Heart right ventricle (tissue), 16 donors: ENCODE measurements at regions not wholly inside any gene's neighbourhood (a gene's known extent, or its start where the extent isn't known, plus 50 kb on each side); places are given as distances from the start of the nearest gene placed in this dataset.
"Not testable (repeated sequence)": the region's sequence is repeated elsewhere in the genome, so short reads cannot be mapped to it uniquely, and the experiment has no call there.

ENCODE experiments used
- ATAC-seq, 8 donors: fragments of 200-7000 bp; cut with Tn5 transposase; one replicate each; pipeline ENCODE4 v1.9.1; 2020; ENCODE audit warnings: mild to moderate bottlenecking in 8 of 8, moderate library complexity in 8 of 8, moderate number of reproducible peaks in 1 of 8
- DNase-seq, 2 donors: peaks; one replicate each; pipeline ENCODE4 v3.0.0-alpha.2; 2020
- H3K27ac ChIP-seq, 10 donors: fragments of 200-600 bp; sonication (generic) in 2 of 10; one replicate each; pipeline versions ENCODE4 v1.5.0 to v1.8.0; 2020 to 2022; ENCODE audit warnings: mild to moderate bottlenecking in 3 of 10
- H3K27me3 ChIP-seq, 7 donors: fragments of 200-600 bp; one replicate each; pipeline ENCODE4 v1.8.0; 2021 to 2022; ENCODE audit warnings: mild to moderate bottlenecking in 2 of 7
- H3K36me3 ChIP-seq, 9 donors: fragments of 200-600 bp; sonication (generic) in 1 of 9; one replicate each; pipeline versions ENCODE4 v1.5.0 to v1.8.0; 2020 to 2022; ENCODE audit warnings: mild to moderate bottlenecking in 2 of 9
- H3K4me1 ChIP-seq, 9 donors: fragments of 200-600 bp; sonication (generic) in 1 of 9; one replicate each; pipeline versions ENCODE4 v1.5.0 to v1.8.0; 2020 to 2022; ENCODE audit warnings: mild to moderate bottlenecking in 4 of 9
- H3K4me3 ChIP-seq, 10 donors: fragments of 200-600 bp; sonication (generic) in 2 of 10; one replicate each; pipeline versions ENCODE4 v1.5.0 to v1.8.0; 2020 to 2022; ENCODE audit warnings: mild to moderate bottlenecking in 7 of 10, moderate library complexity in 2 of 10
- H3K9me3 ChIP-seq, 11 donors: fragments of 200-600 bp in 10 of 11; sonication (generic) in 2 of 11; one replicate each; pipeline versions ENCODE4 v1.5.0 to v1.8.0; 2013 to 2022; ENCODE audit warnings: mild to moderate bottlenecking in 2 of 11, control low read depth in 1 of 11, moderate library complexity in 1 of 11
- CTCF ChIP-seq, 9 donors: fragments of 200-600 bp; sonication (generic) in 2 of 9; IDR thresholded peaks; one replicate each; pipeline versions ENCODE4 v1.5.0 to v1.8.0; 2021 to 2022; ENCODE audit warnings: antibody characterized with exemption in 9 of 9, mild to moderate bottlenecking in 5 of 9, moderate library complexity in 1 of 9
- WGBS, 2 donors: extraction: QIAGEN DNeasy Blood & Tissue Kit; methylation state at CpG; one replicate each; pipeline ENCODE4 v1.1.7; 2013; ENCODE audit warnings: inconsistent platforms in 1 of 2; 5-methylcytosine and 5-hydroxymethylcytosine counted together
- intact Hi-C, 10 donors: fragments of 100-400 bp; cut with DNase I; formaldehyde crosslinking; loops; one replicate each; pipeline versions ENCODE4 v1.11.1 to v1.14.2; 2022
- donor health status: Arrhythmogenic right ventricular cardiomyopathy.
- donor health status: ischemic (EF 13 %, LVEDD 7.1; RV severe dilation, severe dysfunction).
- donor health status: healthy with polysubstance abuse.
- donor health status: DM: no; HTN: yes; CAD: no.
- donor health status: DM: no; HTN: no; CAD: no.
- donor health status: ischemic (EF 25% LVEDD 6.9; RV normal size, moderate dysfunction).
- donor health status: ischemic (EF 25% LVEDD 5.7; RV mildly dilated, moderate dysfunction).
- donor health status: healthy.
- donor health status: DM: yes; HTN: yes; CAD: no.
- donor health status: Ischemic cardiomyopathy.
- donor health status: ischemic (EF 35%, LVEDD 5.7; RV mildly dilated, moderate dysfunction).
- donor health status: nonischemic (EF 11% LVEDD 7.7; RV severe dilation, severe dysfunction).
- donor health status: DM: yes; HTN: yes; CAD: no.
- donor health status: PGD.
- donor health status: ischemic (EF 29% LVEDD 5.4; RV normal size, mild dysfunction).
- donor health status: nonischemic (EF 23%, LVEDD 6.1; RV moderate dilation, normal function).

- Histone ChIP-seq H3K27ac (no peak overlapping the region), H3K9me3 (peaks cover 0 to 23% (median 0%) of the 10 kb centered on the region in 11 donors), H3K4me1 (no peaks in the 10 kb centered on the region), H3K27me3 (peaks cover 0 to 27% (median 2%) of the 10 kb centered on the region in 7 donors), H3K4me3 (no peak overlapping the region), H3K36me3 (no peaks in the 10 kb centered on the region)
- 68 to 81% methylated on average over 4 of the region's 4 CpGs for WGBS, 2 donors
- TF ChIP-seq CTCF (IDR thresholded peaks at IDR 0.05): no peak
- ATAC-seq (no peak), DNase-seq (no peak)
- intact Hi-C loops: no loop called here
Measured at GRCh38 chr14:94821705-94822104, 51.8 kb upstream of the GSC start.

- intact Hi-C loops, ATAC-seq, H3K4me1 ChIP-seq, H3K27ac ChIP-seq, H3K4me3 ChIP-seq, DNase-seq, H3K36me3 ChIP-seq: not testable (repeated sequence)
- H3K27me3 ChIP-seq: peaks cover 0 to 30% (median 5%) of the 10 kb centered on the region in 7 donors
- WGBS, 2 donors: 59 to 63% methylated on average over 1 of the region's 1 CpG
- peaks cover 0 to 23% (median 0%) of the 10 kb centered on the region in 11 donors for H3K9me3 ChIP-seq
Measured at GRCh38 chr14:94820932-94821331, 51.0 kb upstream of the GSC start.
